ENCODE measurements at regions not wholly inside any gene's neighbourhood (a gene's known extent, or its start where the extent isn't known, plus 50 kb on each side); places are given as distances from the start of the nearest gene placed in this dataset.

- POLR2A ChIA-PET = no interaction called here
Observed at GRCh38 chr12:65643595-65644386, 180.5 kb upstream of the HMGA2 start.

GRCh38 chr12:65646127-65646643 lies 178.1 kb upstream of the HMGA2 start:
- Histone ChIP-seq H3K27me3 (ENCODE audit: control insufficient read depth, insufficient read depth, low read length) (no peaks in the 10 kb centered on the region), H3K4me1 (ENCODE audit: control insufficient read depth, insufficient read depth, low read length) (peaks cover 6% of the 10 kb centered on the region; the same call in 1 of the 2 replicates), H3K36me3 (ENCODE audit: control insufficient read depth, insufficient read depth, low read length) (no peaks in the 10 kb centered on the region), H3K9me3 (ENCODE audit: control insufficient read depth, insufficient read depth, low read depth, low read length) (peaks cover 25% of the 10 kb centered on the region; the same call in 1 of the 2 replicates), H3K27ac (ENCODE audit: low read length) (no peak overlapping the region), H3K4me3 (ENCODE audit: low read depth in 2 of 2, low read length in 2 of 2) (no peak overlapping the region)
- in situ Hi-C loops (cut with HindIII; ENCODE audit: low pct_unique_long_range_greater_than_20kb, low sequenced_read_pairs) = no loop called here
- DNase-seq (ENCODE audit: low read depth, low spot score) (no peak), ATAC-seq (no peak)
- no TSS peak for BruUV-seq (replicated peaks)
- ChIA-PET CTCF (no interaction called here), POLR2A (no interaction called here)
- intact Hi-C loops (cut with micrococcal nuclease; ENCODE audit: unreplicated experiment) = no loop called here
- no peak for TF ChIP-seq SIN3A (IDR thresholded peaks at IDR 0.05; ENCODE audit: borderline replicate concordance, insufficient read depth, low read depth, low read length)
- TF ChIP-seq POLR2AphosphoS5 (IDR thresholded peaks at IDR 0.05; ENCODE audit: low read depth, low read length) = no peak
- TF ChIP-seq CTCF (IDR thresholded peaks at IDR 0.05) = no peak
- no peak for TF ChIP-seq REST (IDR thresholded peaks at IDR 0.05; ENCODE audit: insufficient read depth in 1 of 2, low read depth in 2 of 2, low read length in 1 of 2)

More at GRCh38 chr12:65643595-65644386, 180.5 kb upstream of the HMGA2 start:
- TF ChIP-seq REST (IDR thresholded peaks at IDR 0.05; ENCODE audit: insufficient read depth in 1 of 2, low read depth in 2 of 2, low read length in 1 of 2) (no peak), TCF7L2 (IDR thresholded peaks at IDR 0.05; ENCODE audit: low read depth, low read length) (no peak), POLR2AphosphoS5 (IDR thresholded peaks at IDR 0.05; ENCODE audit: low read depth, low read length) (no peak), CTCF (IDR thresholded peaks at IDR 0.05) (no peak), SIN3A (IDR thresholded peaks at IDR 0.05; ENCODE audit: borderline replicate concordance, insufficient read depth, low read depth, low read length) (no peak)
- Histone ChIP-seq H3K36me3 (ENCODE audit: control insufficient read depth, insufficient read depth, low read length) (no peaks in the 10 kb centered on the region), H3K27ac (ENCODE audit: low read length) (no peak overlapping the region), H3K9me3 (ENCODE audit: control insufficient read depth, insufficient read depth, low read depth, low read length) (peaks cover 13% of the 10 kb centered on the region; the same call in 1 of the 2 replicates), H3K4me3 (ENCODE audit: low read depth in 2 of 2, low read length in 2 of 2) (no peak overlapping the region), H3K27me3 (ENCODE audit: control insufficient read depth, insufficient read depth, low read length) (no peaks in the 10 kb centered on the region), H3K4me1 (ENCODE audit: control insufficient read depth, insufficient read depth, low read length) (no peaks in the 10 kb centered on the region; the same call in 1 of the 2 replicates)
- CTCF ChIA-PET = interaction anchor here (0.6 kb wide), 1 partner anchor 234 kb away, joined by 5 read pairs; no protein-coding TSS in a partner anchor
- in situ Hi-C loops (cut with HindIII; ENCODE audit: low pct_unique_long_range_greater_than_20kb, low sequenced_read_pairs) (no loop called here), intact Hi-C loops (cut with micrococcal nuclease; ENCODE audit: unreplicated experiment) (no loop called here)
- ATAC-seq (no peak), DNase-seq (ENCODE audit: low read depth, low spot score) (no peak)
- no TSS peak for BruUV-seq (replicated peaks)

Data from Panc1 (cell line).